Erythroblast (primary cell): ENCODE measurements at regions not wholly inside any gene's neighbourhood (a gene's known extent, or its start where the extent isn't known, plus 50 kb on each side); places are given as distances from the start of the nearest gene placed in this dataset.
A peak's percentile ranks its signal among the peaks of the same experiment; 100 is the strongest.

Source experiments
- DNase-seq, 2 experiments: peaks; one replicate each; lab custom pipeline; 2025; lab: John Stamatoyannopoulos, UW
- GATA1 ChIP-seq: IDR thresholded peaks from 2 replicates; pipeline ENCODE4 v1.6.1; 2011; ENCODE audit warnings: low read depth, mild to moderate bottlenecking, control low read depth, low read length, moderate library complexity
- POLR2A ChIP-seq: IDR thresholded peaks from 2 replicates; pipeline ENCODE4 v1.6.1; 2011; ENCODE audit warnings: mild to moderate bottlenecking, low read length

DNA sequence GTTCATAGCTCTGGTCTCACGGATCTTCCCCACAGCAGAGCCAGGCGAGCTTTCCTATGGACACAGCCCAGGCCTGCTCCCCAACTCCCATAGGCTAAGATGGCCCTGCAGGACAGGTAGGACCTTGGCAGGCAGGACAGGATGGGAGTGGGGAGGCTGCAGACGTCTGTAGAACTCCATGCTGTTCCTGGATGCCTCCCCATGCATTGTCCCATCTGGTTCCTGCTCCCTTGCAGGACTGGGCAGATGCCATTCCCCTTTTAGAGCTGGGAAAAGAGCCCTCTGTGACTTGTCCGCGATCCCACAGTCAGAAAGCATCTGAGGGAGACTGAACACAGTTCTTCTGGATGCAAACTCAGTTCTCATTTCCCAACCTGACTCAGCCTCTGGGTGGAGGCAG lies 71.9 kb upstream of the ATP5PO start:
- TF ChIP-seq POLR2A = no peak
- TF ChIP-seq GATA1 = no peak

DNA sequence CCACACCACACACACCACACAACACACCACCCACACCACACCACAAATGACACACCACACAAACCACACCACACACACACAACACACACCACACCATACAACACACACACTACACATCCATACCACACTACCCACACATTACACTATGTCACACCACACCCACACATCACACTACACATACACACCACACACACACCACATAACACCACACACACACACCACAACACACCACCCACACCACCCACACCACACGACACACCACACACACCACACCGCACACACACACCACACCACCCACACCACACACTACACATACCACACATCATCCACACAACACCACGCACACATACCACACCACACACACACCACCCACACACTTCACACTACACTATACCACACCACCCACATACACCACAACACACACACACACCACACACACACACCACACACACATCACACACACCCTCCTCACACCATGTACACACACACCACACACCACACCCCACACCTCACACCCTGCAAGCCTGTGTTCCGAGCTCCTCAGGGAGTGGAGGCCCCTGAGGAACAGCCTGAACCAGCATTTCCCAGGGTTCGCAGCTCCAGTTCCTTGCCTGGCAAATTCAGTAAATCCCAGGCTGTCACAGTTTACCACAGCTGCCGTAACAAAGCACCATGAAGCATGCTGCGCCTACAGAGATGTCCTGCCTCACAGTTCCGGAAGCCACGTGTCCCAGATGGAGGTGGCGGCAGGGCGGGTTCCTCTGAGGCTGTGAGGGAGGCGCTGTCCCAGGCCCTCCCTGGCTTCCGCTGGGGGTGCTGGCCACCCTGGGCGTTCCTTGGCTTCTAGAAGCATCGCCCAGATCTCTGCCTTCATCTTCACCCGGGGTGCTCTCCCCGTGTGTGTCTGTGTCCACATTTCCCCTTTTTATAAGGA lies 69.8 kb upstream of the ATP5PO start:
- DNase-seq = no peak
- TF ChIP-seq GATA1 (no peak), POLR2A (no peak)

More for the DNA sequence above, 71.9 kb upstream of the ATP5PO start:
- no peak for DNase-seq

DNA sequence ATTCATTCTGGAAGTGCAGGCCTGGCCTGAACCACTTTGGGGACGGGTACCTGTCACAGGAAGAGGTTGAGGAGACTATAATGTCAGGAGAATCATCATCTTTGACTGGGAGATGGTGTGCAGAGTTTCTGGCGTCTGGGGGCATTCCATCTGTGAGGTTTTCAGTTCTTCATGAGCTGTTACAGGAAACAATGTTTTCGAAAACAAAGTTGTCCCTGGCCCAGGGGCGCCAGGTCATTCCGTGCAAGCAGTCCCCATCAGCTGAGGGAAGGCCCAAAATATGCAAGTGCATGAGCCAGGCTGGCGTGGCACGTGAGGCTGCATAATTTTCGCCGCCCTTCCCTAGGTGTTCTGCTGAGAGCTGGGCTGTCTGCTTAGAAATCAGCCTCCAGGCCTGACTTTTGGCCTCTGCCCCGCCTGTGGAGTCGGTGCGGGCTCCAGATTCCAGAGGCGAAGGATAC lies 68.4 kb upstream of the ATP5PO start:
- TF ChIP-seq GATA1 (no peak), POLR2A (no peak)
- DNase-seq = no peak

DNA sequence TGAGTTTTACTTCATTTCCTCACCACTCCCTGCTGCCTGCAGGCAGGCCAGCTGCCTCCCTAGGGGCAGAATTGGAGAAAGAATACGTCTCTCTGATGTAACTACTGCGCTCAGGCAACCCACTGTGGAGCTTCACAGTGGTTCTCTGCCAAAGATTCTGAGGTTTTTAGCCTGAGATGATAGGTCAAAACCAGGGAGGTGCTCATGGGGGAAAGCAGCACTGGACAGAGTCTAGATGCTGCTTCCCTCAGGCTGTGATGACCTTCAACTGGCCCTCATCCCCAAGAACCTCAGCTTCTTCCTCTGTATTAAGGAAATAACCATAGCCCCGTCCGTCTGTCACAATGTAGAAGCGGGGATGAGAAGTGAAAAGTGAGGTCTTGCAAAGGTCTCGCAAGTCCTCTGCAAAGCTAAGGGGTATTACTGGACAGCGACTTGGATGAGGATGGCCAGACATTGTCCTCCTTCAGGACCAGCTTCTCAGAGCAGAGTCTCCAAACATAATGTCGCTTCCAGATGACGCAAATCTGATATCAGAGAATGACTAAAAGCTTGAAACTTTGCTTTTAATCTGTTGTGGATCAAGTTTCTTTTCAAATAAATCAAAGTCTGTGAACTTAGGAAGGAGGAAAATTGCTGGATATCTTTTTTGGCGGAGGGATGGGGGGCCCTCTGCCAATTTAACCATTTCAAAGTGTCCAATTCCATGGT lies 65.9 kb upstream of the ATP5PO start:
- no peak for DNase-seq
- no peak for TF ChIP-seq POLR2A
- no peak for TF ChIP-seq GATA1

DNA sequence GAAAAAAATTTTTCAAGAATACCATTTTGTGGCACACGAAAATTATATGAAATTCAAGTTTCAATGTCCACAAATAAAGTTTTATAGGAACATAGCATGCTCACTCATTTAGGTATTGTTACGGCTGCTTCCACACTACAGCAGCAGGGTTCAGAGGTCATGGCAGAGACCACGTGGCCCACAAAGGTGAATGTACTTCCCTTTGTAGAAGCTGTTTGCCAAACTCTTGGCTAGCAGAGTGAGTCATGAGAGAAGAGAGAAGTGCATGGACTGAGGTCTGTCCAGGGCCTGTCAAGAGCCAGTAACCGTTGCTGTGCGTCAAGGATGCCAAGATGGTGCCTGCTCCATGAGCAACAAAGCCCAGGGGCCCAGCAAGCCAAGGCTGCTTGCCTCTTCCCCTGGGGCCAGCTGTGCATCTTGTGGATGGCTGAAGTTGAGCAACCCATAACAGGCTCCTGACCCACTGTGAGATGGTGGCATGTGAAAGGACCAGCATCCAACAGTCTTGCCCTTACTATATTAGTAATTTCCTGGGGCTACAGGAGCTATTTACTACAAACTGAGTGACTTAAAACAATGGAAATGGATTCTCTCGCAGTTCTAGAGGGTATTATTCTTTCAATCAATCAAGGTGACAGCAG lies 64.8 kb upstream of the ATP5PO start:
- no peak for TF ChIP-seq GATA1
- DNase-seq = no peak

DNA sequence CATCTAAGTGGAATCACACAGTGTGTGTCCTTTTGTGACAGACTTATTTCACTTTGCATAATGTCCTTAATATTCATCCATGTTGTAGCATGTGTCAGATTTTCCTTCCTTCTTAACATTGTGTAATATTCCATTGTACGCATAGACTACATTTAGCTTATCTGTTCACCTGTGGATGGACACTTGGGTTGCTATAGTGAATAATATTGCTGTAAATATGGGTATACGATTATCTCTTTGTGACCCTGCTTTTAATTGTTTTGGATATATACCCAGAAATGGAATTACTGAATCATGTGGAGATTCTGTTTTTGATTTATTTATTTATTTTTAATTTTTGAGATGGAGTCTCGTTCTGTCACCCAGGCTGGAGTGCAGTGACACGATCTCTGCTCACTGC lies 63.0 kb upstream of the ATP5PO start:
- TF ChIP-seq POLR2A (no peak), GATA1 (no peak)
- no peak for DNase-seq

GRCh38 chr21:33977721-33978369 lies 62.2 kb upstream of the ATP5PO start:
- DNase-seq = no peak
- TF ChIP-seq POLR2A (no peak), GATA1 (no peak)

- DNase-seq = no peak
- TF ChIP-seq GATA1 = no peak
- no peak for TF ChIP-seq POLR2A
Measured at GRCh38 chr21:33977017-33977720, 61.6 kb upstream of the ATP5PO start.

GRCh38 chr21:33976082-33977016 lies 60.7 kb upstream of the ATP5PO start:
- DNase-seq = peak; percentile 15 to 38
- TF ChIP-seq GATA1 (no peak), POLR2A (peak; percentile 18)

GRCh38 chr21:33975548-33976081 lies 60.0 kb upstream of the ATP5PO start:
- peak in 1 of 2 experiments; percentile 10 for DNase-seq
- TF ChIP-seq GATA1 = no peak
- no peak for TF ChIP-seq POLR2A
